UCSD-AML1 (cell line): ENCODE measurements at regions not wholly inside any gene's neighbourhood (a gene's known extent, or its start where the extent isn't known, plus 50 kb on each side); places are given as distances from the start of the nearest gene placed in this dataset.
A peak's percentile ranks its signal among the peaks of the same experiment; 100 is the strongest.
"Not testable (repeated sequence)": the region's sequence is repeated elsewhere in the genome, so short reads cannot be mapped to it uniquely, and the experiment has no call there.

Experiments
- DNase-seq: peaks from one replicate; lab custom pipeline; 2025; ENCODE audit not compliant: unreplicated experiment; lab: John Stamatoyannopoulos, UW

- no peak for DNase-seq
Observed at GRCh38 chr3:81375921-81376320, 385.5 kb downstream of the GBE1 start.

- no peak for DNase-seq
Observed at GRCh38 chr3:81364411-81364810, 397.0 kb downstream of the GBE1 start.

- DNase-seq = no peak
Observed at GRCh38 chr3:81363816-81364215, 397.6 kb downstream of the GBE1 start.

GRCh38 chr3:81354119-81354518 lies 407.3 kb downstream of the GBE1 start:
- no peak for DNase-seq

- DNase-seq = peak; percentile 3
Observed at GRCh38 chr3:81352867-81353266, 408.6 kb downstream of the GBE1 start.

- DNase-seq = no peak
Observed at GRCh38 chr3:81349816-81350340, 411.6 kb downstream of the GBE1 start.

- DNase-seq = no peak
Observed at GRCh38 chr3:81339040-81339845, 422.2 kb downstream of the GBE1 start.

GRCh38 chr3:81336470-81336869 lies 425.0 kb downstream of the GBE1 start:
- no peak for DNase-seq

GRCh38 chr3:81329835-81330234 lies 431.6 kb downstream of the GBE1 start:
- DNase-seq = not testable (repeated sequence)

- no peak for DNase-seq
Observed at GRCh38 chr3:81326245-81326644, 435.2 kb downstream of the GBE1 start.

GRCh38 chr3:81320862-81321261 lies 440.6 kb downstream of the GBE1 start:
- no peak for DNase-seq

- DNase-seq = no peak
Observed at GRCh38 chr3:81315030-81315429, 446.4 kb downstream of the GBE1 start.

GRCh38 chr3:81311321-81311720 lies 450.1 kb downstream of the GBE1 start:
- DNase-seq = no peak

- DNase-seq = no peak
Observed at GRCh38 chr3:81308306-81308705, 453.1 kb downstream of the GBE1 start.

- DNase-seq = no peak
Observed at GRCh38 chr3:81307221-81307620, 454.2 kb downstream of the GBE1 start.

- no peak for DNase-seq
Observed at GRCh38 chr3:81303321-81303720, 458.1 kb downstream of the GBE1 start.

- DNase-seq = peak; percentile 7
Observed at GRCh38 chr3:81302045-81302444, 459.4 kb downstream of the GBE1 start.

- DNase-seq = no peak
Observed at GRCh38 chr3:81301230-81301629, 460.2 kb downstream of the GBE1 start.

GRCh38 chr3:81300324-81300927 lies 461.0 kb downstream of the GBE1 start:
- no peak for DNase-seq

- no peak for DNase-seq
Observed at GRCh38 chr3:81299481-81299880, 462.0 kb downstream of the GBE1 start.

- no peak for DNase-seq
Observed at GRCh38 chr3:81295906-81296577, 465.4 kb downstream of the GBE1 start.

GRCh38 chr3:81293156-81293555 lies 468.3 kb downstream of the GBE1 start:
- no peak for DNase-seq
